ENCODE measurements at regions not wholly inside any gene's neighbourhood (a gene's known extent, or its start where the extent isn't known, plus 50 kb on each side); places are given as distances from the start of the nearest gene placed in this dataset.

- TF ChIP-seq, protein P1, sequence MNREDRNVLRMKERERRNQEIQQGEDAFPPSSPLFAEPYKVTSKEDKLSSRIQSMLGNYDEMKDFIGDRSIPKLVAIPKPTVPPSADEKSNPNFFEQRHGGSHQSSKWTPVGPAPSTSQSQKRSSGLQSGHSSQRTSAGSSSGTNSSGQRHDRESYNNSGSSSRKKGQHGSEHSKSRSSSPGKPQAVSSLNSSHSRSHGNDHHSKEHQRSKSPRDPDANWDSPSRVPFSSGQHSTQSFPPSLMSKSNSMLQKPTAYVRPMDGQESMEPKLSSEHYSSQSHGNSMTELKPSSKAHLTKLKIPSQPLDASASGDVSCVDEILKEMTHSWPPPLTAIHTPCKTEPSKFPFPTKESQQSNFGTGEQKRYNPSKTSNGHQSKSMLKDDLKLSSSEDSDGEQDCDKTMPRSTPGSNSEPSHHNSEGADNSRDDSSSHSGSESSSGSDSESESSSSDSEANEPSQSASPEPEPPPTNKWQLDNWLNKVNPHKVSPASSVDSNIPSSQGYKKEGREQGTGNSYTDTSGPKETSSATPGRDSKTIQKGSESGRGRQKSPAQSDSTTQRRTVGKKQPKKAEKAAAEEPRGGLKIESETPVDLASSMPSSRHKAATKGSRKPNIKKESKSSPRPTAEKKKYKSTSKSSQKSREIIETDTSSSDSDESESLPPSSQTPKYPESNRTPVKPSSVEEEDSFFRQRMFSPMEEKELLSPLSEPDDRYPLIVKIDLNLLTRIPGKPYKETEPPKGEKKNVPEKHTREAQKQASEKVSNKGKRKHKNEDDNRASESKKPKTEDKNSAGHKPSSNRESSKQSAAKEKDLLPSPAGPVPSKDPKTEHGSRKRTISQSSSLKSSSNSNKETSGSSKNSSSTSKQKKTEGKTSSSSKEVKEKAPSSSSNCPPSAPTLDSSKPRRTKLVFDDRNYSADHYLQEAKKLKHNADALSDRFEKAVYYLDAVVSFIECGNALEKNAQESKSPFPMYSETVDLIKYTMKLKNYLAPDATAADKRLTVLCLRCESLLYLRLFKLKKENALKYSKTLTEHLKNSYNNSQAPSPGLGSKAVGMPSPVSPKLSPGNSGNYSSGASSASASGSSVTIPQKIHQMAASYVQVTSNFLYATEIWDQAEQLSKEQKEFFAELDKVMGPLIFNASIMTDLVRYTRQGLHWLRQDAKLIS (CRISPR knock-in tag; IDR thresholded peaks at IDR 0.05; ENCODE audit: borderline replicate concordance), result no peak
- no peak for TF ChIP-seq HMGA2 (CRISPR knock-in tag; IDR thresholded peaks at IDR 0.05)
- no peak for TF ChIP-seq FOXP1 (CRISPR knock-in tag; IDR thresholded peaks at IDR 0.05; ENCODE audit: borderline replicate concordance)
- TF ChIP-seq, protein P2, sequence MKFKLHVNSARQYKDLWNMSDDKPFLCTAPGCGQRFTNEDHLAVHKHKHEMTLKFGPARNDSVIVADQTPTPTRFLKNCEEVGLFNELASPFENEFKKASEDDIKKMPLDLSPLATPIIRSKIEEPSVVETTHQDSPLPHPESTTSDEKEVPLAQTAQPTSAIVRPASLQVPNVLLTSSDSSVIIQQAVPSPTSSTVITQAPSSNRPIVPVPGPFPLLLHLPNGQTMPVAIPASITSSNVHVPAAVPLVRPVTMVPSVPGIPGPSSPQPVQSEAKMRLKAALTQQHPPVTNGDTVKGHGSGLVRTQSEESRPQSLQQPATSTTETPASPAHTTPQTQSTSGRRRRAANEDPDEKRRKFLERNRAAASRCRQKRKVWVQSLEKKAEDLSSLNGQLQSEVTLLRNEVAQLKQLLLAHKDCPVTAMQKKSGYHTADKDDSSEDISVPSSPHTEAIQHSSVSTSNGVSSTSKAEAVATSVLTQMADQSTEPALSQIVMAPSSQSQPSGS (CRISPR knock-in tag; IDR thresholded peaks at IDR 0.05; ENCODE audit: borderline replicate concordance, low read depth), result no peak
- TF ChIP-seq, protein P3, sequence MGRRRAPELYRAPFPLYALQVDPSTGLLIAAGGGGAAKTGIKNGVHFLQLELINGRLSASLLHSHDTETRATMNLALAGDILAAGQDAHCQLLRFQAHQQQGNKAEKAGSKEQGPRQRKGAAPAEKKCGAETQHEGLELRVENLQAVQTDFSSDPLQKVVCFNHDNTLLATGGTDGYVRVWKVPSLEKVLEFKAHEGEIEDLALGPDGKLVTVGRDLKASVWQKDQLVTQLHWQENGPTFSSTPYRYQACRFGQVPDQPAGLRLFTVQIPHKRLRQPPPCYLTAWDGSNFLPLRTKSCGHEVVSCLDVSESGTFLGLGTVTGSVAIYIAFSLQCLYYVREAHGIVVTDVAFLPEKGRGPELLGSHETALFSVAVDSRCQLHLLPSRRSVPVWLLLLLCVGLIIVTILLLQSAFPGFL (CRISPR knock-in tag; IDR thresholded peaks at IDR 0.05; ENCODE audit: borderline replicate concordance), result no peak
- no peak for TF ChIP-seq E2F1 (CRISPR knock-in tag; IDR thresholded peaks at IDR 0.05)
- no peak for TF ChIP-seq PRRX2 (CRISPR knock-in tag; IDR thresholded peaks at IDR 0.05)
- TF ChIP-seq NFATC4 (CRISPR knock-in tag; IDR thresholded peaks at IDR 0.05), result no peak
- TF ChIP-seq GTF2I (CRISPR knock-in tag; conservative IDR thresholded peaks at IDR 0.05), result no peak
- TF ChIP-seq CREB1 (CRISPR knock-in tag; IDR thresholded peaks at IDR 0.05), result no peak
- no peak for TF ChIP-seq SMAD3 (CRISPR knock-in tag; IDR thresholded peaks at IDR 0.05; ENCODE audit: borderline replicate concordance)
These were observed 199.5 kb downstream of the FAM76B start (continued) for GRCh38 chr11:95589893-95590612.

DNA sequence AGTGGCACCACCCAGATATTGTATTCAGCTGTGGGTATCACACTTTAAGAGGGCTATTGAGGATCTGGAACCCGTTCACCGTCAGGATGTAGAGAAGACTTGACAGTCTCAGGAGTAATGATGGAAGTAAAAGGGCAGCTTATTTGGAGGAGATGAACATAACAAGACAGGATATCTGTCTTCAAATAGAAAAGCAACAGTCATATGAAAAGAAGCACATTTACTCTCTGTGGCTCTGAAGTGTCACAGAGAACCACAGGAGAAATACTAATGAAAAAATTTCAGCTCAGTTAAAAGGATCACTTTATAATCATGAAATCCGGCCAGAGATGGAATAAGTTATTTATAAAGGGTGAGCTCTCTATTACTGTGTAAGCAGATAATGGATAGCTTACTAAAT lies 200.8 kb downstream of the FAM76B start:
- TF ChIP-seq, protein P2 (CRISPR knock-in tag; IDR thresholded peaks at IDR 0.05; ENCODE audit: borderline replicate concordance, low read depth), result no peak
- TF ChIP-seq ZNF416 (CRISPR knock-in tag; IDR thresholded peaks at IDR 0.05), result no peak
- TF ChIP-seq HMGXB4 (CRISPR knock-in tag; IDR thresholded peaks at IDR 0.05), result no peak
- no peak for TF ChIP-seq PRRX2 (CRISPR knock-in tag; IDR thresholded peaks at IDR 0.05)
- no peak for TF ChIP-seq FOXK1 (CRISPR knock-in tag; IDR thresholded peaks at IDR 0.05)
- no peak for TF ChIP-seq ZNF232 (CRISPR knock-in tag; IDR thresholded peaks at IDR 0.05)
- TF ChIP-seq RELA (CRISPR knock-in tag; IDR thresholded peaks at IDR 0.05; ENCODE audit: borderline replicate concordance), result no peak
- no peak for TF ChIP-seq MXD4 (CRISPR knock-in tag; IDR thresholded peaks at IDR 0.05; ENCODE audit: borderline replicate concordance)
- TF ChIP-seq, protein P4, sequence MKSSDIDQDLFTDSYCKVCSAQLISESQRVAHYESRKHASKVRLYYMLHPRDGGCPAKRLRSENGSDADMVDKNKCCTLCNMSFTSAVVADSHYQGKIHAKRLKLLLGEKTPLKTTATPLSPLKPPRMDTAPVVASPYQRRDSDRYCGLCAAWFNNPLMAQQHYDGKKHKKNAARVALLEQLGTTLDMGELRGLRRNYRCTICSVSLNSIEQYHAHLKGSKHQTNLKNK (CRISPR knock-in tag; IDR thresholded peaks at IDR 0.05), result no peak
- TF ChIP-seq FOXP1 (CRISPR knock-in tag; IDR thresholded peaks at IDR 0.05; ENCODE audit: borderline replicate concordance), result no peak
- TF ChIP-seq ZNF263 (CRISPR knock-in tag; IDR thresholded peaks at IDR 0.05; ENCODE audit: low read depth), result no peak
- TF ChIP-seq KAT7 (CRISPR knock-in tag; IDR thresholded peaks at IDR 0.05; ENCODE audit: borderline replicate concordance), result no peak
- TF ChIP-seq JUN (CRISPR knock-in tag; IDR thresholded peaks at IDR 0.05), result no peak
- no peak for TF ChIP-seq ZNF671 (CRISPR knock-in tag; IDR thresholded peaks at IDR 0.05)
- TF ChIP-seq FOXJ3 (CRISPR knock-in tag; IDR thresholded peaks at IDR 0.05; ENCODE audit: borderline replicate concordance), result no peak
- no peak for TF ChIP-seq GTF2I (CRISPR knock-in tag; conservative IDR thresholded peaks at IDR 0.05)
- TF ChIP-seq, protein P5, sequence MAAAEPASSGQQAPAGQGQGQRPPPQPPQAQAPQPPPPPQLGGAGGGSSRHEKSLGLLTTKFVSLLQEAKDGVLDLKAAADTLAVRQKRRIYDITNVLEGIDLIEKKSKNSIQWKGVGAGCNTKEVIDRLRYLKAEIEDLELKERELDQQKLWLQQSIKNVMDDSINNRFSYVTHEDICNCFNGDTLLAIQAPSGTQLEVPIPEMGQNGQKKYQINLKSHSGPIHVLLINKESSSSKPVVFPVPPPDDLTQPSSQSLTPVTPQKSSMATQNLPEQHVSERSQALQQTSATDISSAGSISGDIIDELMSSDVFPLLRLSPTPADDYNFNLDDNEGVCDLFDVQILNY (CRISPR knock-in tag; IDR thresholded peaks at IDR 0.05), result no peak
- Mint-ChIP-seq H3K4me1 (peaks cover 10% of the 10 kb centered on the region), H3K4me3 (no peak overlapping the region), H3K27me3 (ENCODE audit: low read depth) (no peaks in the 10 kb centered on the region), H3K9me3 (no peaks in the 10 kb centered on the region), H3K36me3 (no peaks in the 10 kb centered on the region), H3K27ac (no peak overlapping the region)
- POLR2A ChIA-PET, result no interaction called here
- CTCF ChIA-PET, result interaction anchor here (2.8 kb wide), 1 partner anchor 116 kb away, joined by 6 read pairs; no protein-coding TSS in a partner anchor
- DNase-seq (ENCODE audit: low spot score), result no peak
- ATAC-seq, result no peak

Data from WTC11 (cell line).